ENCODE measurements at regions not wholly inside any gene's neighbourhood (a gene's known extent, or its start where the extent isn't known, plus 50 kb on each side); places are given as distances from the start of the nearest gene placed in this dataset.

- H3K4me3 ChIP-seq = no peak overlapping the region
- TF ChIP-seq POLR2A (IDR thresholded peaks at IDR 0.05) (no peak), POLR2AphosphoS5 (IDR thresholded peaks at IDR 0.05) (no peak), EP300 (IDR thresholded peaks at IDR 0.05) (no peak)
- TF ChIP-seq, protein P1, sequence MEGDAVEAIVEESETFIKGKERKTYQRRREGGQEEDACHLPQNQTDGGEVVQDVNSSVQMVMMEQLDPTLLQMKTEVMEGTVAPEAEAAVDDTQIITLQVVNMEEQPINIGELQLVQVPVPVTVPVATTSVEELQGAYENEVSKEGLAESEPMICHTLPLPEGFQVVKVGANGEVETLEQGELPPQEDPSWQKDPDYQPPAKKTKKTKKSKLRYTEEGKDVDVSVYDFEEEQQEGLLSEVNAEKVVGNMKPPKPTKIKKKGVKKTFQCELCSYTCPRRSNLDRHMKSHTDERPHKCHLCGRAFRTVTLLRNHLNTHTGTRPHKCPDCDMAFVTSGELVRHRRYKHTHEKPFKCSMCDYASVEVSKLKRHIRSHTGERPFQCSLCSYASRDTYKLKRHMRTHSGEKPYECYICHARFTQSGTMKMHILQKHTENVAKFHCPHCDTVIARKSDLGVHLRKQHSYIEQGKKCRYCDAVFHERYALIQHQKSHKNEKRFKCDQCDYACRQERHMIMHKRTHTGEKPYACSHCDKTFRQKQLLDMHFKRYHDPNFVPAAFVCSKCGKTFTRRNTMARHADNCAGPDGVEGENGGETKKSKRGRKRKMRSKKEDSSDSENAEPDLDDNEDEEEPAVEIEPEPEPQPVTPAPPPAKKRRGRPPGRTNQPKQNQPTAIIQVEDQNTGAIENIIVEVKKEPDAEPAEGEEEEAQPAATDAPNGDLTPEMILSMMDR (IDR thresholded peaks at IDR 0.05) = no peak
- no peak for DNase-seq (ENCODE audit: low spot score in 2 of 2)
- WGBS = 72% methylated on average over 4 of the region's 4 CpGs
- no peaks in the 10 kb centered on the region for H3K36me3 ChIP-seq
- peaks cover 3% of the 10 kb centered on the region for H3K27me3 ChIP-seq
- H3K9me3 ChIP-seq = peaks cover 6% of the 10 kb centered on the region
- no peaks in the 10 kb centered on the region for H3K4me1 ChIP-seq
- no peak overlapping the region for H3K27ac ChIP-seq
These were observed 157.2 kb upstream of the MITF start for GRCh38 chr3:69582044-69582443.

DNA sequence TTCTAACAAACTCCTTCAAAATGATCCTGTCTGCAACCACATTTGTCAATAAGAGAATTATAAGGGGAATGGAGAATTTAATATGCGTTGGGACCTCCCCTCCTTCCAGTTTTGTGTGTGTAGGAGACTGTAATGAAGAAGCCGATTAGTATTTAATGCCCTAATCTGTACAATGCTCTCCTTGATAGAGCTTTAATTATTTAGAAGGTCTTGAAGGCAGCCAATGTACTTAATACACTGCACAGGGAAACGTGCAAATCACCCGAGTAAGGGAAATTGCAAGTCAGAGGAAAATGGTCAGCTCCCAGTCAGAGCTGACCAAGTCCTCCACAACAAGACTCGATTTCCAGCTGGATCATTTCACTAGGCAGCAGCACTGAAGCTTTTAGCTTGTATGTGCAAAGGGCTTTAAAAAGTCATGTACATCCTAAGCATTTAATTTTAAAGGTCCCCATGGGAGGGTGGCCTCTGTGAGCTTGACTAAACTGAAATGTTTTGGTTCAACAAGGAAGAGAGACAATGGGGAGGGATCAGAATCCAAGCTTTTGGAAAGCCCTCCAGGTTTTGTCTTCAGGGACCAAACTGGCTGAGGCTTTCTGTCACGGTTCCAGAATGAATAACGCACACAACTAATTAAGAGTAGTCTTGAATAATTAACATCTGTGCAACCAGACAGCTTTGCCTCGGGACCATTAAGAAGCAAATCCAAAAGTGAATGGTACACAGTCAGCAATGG is 159.8 kb upstream of the MITF start:
- Histone ChIP-seq H3K36me3 (no peaks in the 10 kb centered on the region), H3K9me3 (no peaks in the 10 kb centered on the region), H3K27me3 (peaks cover 3% of the 10 kb centered on the region), H3K4me1 (no peaks in the 10 kb centered on the region), H3K27ac (no peak overlapping the region), H3K4me3 (no peak overlapping the region)
- WGBS = 41% methylated on average over 8 of the region's 8 CpGs
- no peak for DNase-seq (ENCODE audit: low spot score in 2 of 2)
- no peak for TF ChIP-seq POLR2AphosphoS5 (IDR thresholded peaks at IDR 0.05)
- TF ChIP-seq, protein P1 (IDR thresholded peaks at IDR 0.05) = no peak
- no peak for TF ChIP-seq EP300 (IDR thresholded peaks at IDR 0.05)
- TF ChIP-seq POLR2A (IDR thresholded peaks at IDR 0.05) = no peak

GRCh38 chr3:69569520-69569919 is 169.7 kb upstream of the MITF start:
- Histone ChIP-seq H3K27ac (no peak overlapping the region), H3K27me3 (no peaks in the 10 kb centered on the region), H3K4me3 (no peak overlapping the region), H3K4me1 (peaks cover 6% of the 10 kb centered on the region), H3K36me3 (no peaks in the 10 kb centered on the region), H3K9me3 (no peaks in the 10 kb centered on the region)
- 75% methylated on average over 3 of the region's 3 CpGs for WGBS
- no peak for TF ChIP-seq POLR2AphosphoS5 (IDR thresholded peaks at IDR 0.05)
- TF ChIP-seq POLR2A (IDR thresholded peaks at IDR 0.05) = no peak
- TF ChIP-seq, protein P1 (IDR thresholded peaks at IDR 0.05) = no peak
- TF ChIP-seq EP300 (IDR thresholded peaks at IDR 0.05) = no peak
- DNase-seq (ENCODE audit: low spot score in 2 of 2) = no peak

GRCh38 chr3:69568951-69569350 is 170.3 kb upstream of the MITF start:
- H3K4me1 ChIP-seq = peaks cover 6% of the 10 kb centered on the region
- H3K9me3 ChIP-seq = no peaks in the 10 kb centered on the region
- no peaks in the 10 kb centered on the region for H3K36me3 ChIP-seq
- no peak overlapping the region for H3K4me3 ChIP-seq
- WGBS = 77% methylated on average over 2 of the region's 2 CpGs
- H3K27ac ChIP-seq = no peak overlapping the region
- H3K27me3 ChIP-seq = no peaks in the 10 kb centered on the region
- TF ChIP-seq EP300 (IDR thresholded peaks at IDR 0.05) = no peak
- TF ChIP-seq POLR2AphosphoS5 (IDR thresholded peaks at IDR 0.05) = no peak
- TF ChIP-seq, protein P1 (IDR thresholded peaks at IDR 0.05) = no peak
- no peak for TF ChIP-seq POLR2A (IDR thresholded peaks at IDR 0.05)
- DNase-seq (ENCODE audit: low spot score in 2 of 2) = no peak

- H3K4me3 ChIP-seq = no peak overlapping the region
- no peak overlapping the region for H3K27ac ChIP-seq
- no peaks in the 10 kb centered on the region for H3K36me3 ChIP-seq
- no peak for DNase-seq (ENCODE audit: low spot score in 2 of 2)
- peaks cover 6% of the 10 kb centered on the region for H3K4me1 ChIP-seq
- TF ChIP-seq, protein P1 (IDR thresholded peaks at IDR 0.05) = no peak
- H3K27me3 ChIP-seq = no peaks in the 10 kb centered on the region
- H3K9me3 ChIP-seq = no peaks in the 10 kb centered on the region
- 65% methylated on average over 2 of the region's 2 CpGs for WGBS
These were observed 170.8 kb upstream of the MITF start for GRCh38 chr3:69568458-69568857.
